Keratinocyte (primary cell): ENCODE measurements at regions not wholly inside any gene's neighbourhood (a gene's known extent, or its start where the extent isn't known, plus 50 kb on each side); places are given as distances from the start of the nearest gene placed in this dataset.

Experiments used
- DNase-seq: peaks from one replicate; pipeline ENCODE4 v3.0.0-alpha.2; 2011; ENCODE audit warnings: low read depth, missing footprints, low spot score
- FAIRE-seq: peaks from 2 replicates; lab custom pipeline; 2011; peaks lifted over from hg19 to GRCh38; lab: Jason Lieb, UNC
- H2AFZ ChIP-seq: 2 replicates; pipeline ENCODE4 v1.6.0; 2012; ENCODE audit warnings: low read length, control low read depth, inconsistent platforms; ENCODE audit not compliant: control insufficient read depth
- H3K27ac ChIP-seq: 2 replicates; pipeline ENCODE4 v1.5.1; 2011; ENCODE audit warnings: low read length; ENCODE audit not compliant: control insufficient read depth, insufficient read depth
- H3K27me3 ChIP-seq: 3 replicates; pipeline ENCODE4 v1.6.0; 2011; ENCODE audit warnings: low read length; ENCODE audit not compliant: control insufficient read depth, insufficient read depth; ENCODE audit errors: extremely low read depth
- H3K36me3 ChIP-seq, 2 experiments: 2 replicates in 1 of 2; 3 replicates in 1 of 2; pipeline ENCODE4 v1.5.1; 2011; ENCODE audit warnings: low read length in 2 of 2, mild to moderate bottlenecking in 1 of 2; ENCODE audit not compliant: control insufficient read depth in 2 of 2, insufficient read depth in 2 of 2; ENCODE audit errors: extremely low read depth in 1 of 2
- H3K4me1 ChIP-seq: 3 replicates; pipeline ENCODE4 v1.5.1; 2011; ENCODE audit warnings: low read length; ENCODE audit not compliant: control insufficient read depth, insufficient read depth; ENCODE audit errors: extremely low read depth
- H3K4me2 ChIP-seq: 3 replicates; pipeline ENCODE4 v1.6.0; 2011; ENCODE audit warnings: low read depth, low read length; ENCODE audit not compliant: control insufficient read depth, insufficient read depth; ENCODE audit errors: extremely low read depth
- H3K4me3 ChIP-seq, 3 experiments: fragments of 200-600 bp in 1 of 3; sonication (generic) in 1 of 3; 2 replicates in 2 of 3; 3 replicates in 1 of 3; pipeline ENCODE4 v1.5.1; 2011 to 2016; ENCODE audit warnings: low read length in 3 of 3, mild to moderate bottlenecking in 3 of 3, control low read depth in 2 of 3, inconsistent platforms in 1 of 3, low read depth in 1 of 3, mixed read lengths in 1 of 3, mixed run types in 1 of 3, moderate library complexity in 1 of 3; ENCODE audit not compliant: control insufficient read depth in 2 of 3, insufficient read depth in 2 of 3; ENCODE audit errors: extremely low read depth in 1 of 3
- H3K79me2 ChIP-seq: 2 replicates; pipeline ENCODE4 v1.6.0; 2012; ENCODE audit warnings: low read length; ENCODE audit not compliant: control insufficient read depth, insufficient read depth
- H3K9ac ChIP-seq: 3 replicates; pipeline ENCODE4 v1.6.0; 2011; ENCODE audit warnings: low read length; ENCODE audit not compliant: control insufficient read depth, insufficient read depth; ENCODE audit errors: extremely low read depth
- H3K9me1 ChIP-seq: 3 replicates; pipeline ENCODE4 v1.6.0; 2011; ENCODE audit warnings: low read length; ENCODE audit not compliant: control insufficient read depth, insufficient read depth; ENCODE audit errors: extremely low read depth
- H3K9me3 ChIP-seq: 2 replicates; pipeline ENCODE4 v1.5.1; 2012; ENCODE audit warnings: low read depth, low read length; ENCODE audit not compliant: control insufficient read depth
- H4K20me1 ChIP-seq: 3 replicates; pipeline ENCODE4 v1.6.0; 2011; ENCODE audit warnings: low read length; ENCODE audit not compliant: control insufficient read depth, insufficient read depth; ENCODE audit errors: extremely low read depth
- CTCF ChIP-seq, 3 experiments: IDR thresholded peaks in 1 of 3; conservative IDR thresholded peaks in 1 of 3; optimal IDR thresholded peaks in 1 of 3; 2 replicates in 2 of 3; 3 replicates in 1 of 3; pipeline versions ENCODE3 to v1.5.1; 2011; ENCODE audit warnings: low read length in 3 of 3, mild to moderate bottlenecking in 3 of 3, moderate library complexity in 2 of 3, control low read depth in 1 of 3, inconsistent platforms in 1 of 3; ENCODE audit not compliant: insufficient read depth in 2 of 3; ENCODE audit errors: extremely low read depth in 1 of 3
- EZH2 ChIP-seq: IDR thresholded peaks from one replicate; pipeline ENCODE4 v1.6.1; 2012; ENCODE audit warnings: inconsistent platforms, mild to moderate bottlenecking, low read length, moderate library complexity
- dilution Hi-C: fragments of 300-500 bp; cut with MboI; formaldehyde crosslinking; loops from one replicate; pipeline ENCODE4 v1.7.0; 2020; ENCODE audit warnings: low sequenced_read_pairs; ENCODE audit not compliant: extremely low pct_ligation_motif_present

- no peaks in the 10 kb centered on the region for H3K4me1 ChIP-seq
- no peak overlapping the region for H3K4me2 ChIP-seq
- FAIRE-seq (no peak), DNase-seq (no peak)
- H3K9ac ChIP-seq: no peak overlapping the region
- no peaks in the 10 kb centered on the region for H3K79me2 ChIP-seq
- TF ChIP-seq EZH2 (no peak), CTCF (optimal IDR thresholded peaks at IDR 0.05 in 1 of 3, IDR thresholded peaks at IDR 0.05 in 1 of 3, conservative IDR thresholded peaks at IDR 0.05 in 1 of 3; ENCODE audit: extremely low read depth in 1 of 3, insufficient read depth in 2 of 3, low read length in 3 of 3) (no peak)
- dilution Hi-C loops: no loop called here
- H3K36me3 ChIP-seq: no peaks in the 10 kb centered on the region
- no peak overlapping the region for H3K27ac ChIP-seq
- no peaks in the 10 kb centered on the region for H3K9me3 ChIP-seq
- no peak overlapping the region for H3K4me3 ChIP-seq
- no peak overlapping the region for H2AFZ ChIP-seq
- no peaks in the 10 kb centered on the region for H3K9me1 ChIP-seq
- H4K20me1 ChIP-seq: no peaks in the 10 kb centered on the region
- no peaks in the 10 kb centered on the region for H3K27me3 ChIP-seq
Measured at GRCh38 chrX:22338740-22339139, 66.0 kb downstream of the CBLL2 start.

- no peaks in the 10 kb centered on the region for H3K79me2 ChIP-seq
- no peak for TF ChIP-seq CTCF (optimal IDR thresholded peaks at IDR 0.05 in 1 of 3, IDR thresholded peaks at IDR 0.05 in 1 of 3, conservative IDR thresholded peaks at IDR 0.05 in 1 of 3; ENCODE audit: extremely low read depth in 1 of 3, insufficient read depth in 2 of 3, low read length in 3 of 3)
- no peak overlapping the region for H3K4me3 ChIP-seq
- H3K36me3 ChIP-seq: no peaks in the 10 kb centered on the region
- H3K4me1 ChIP-seq: no peaks in the 10 kb centered on the region
- dilution Hi-C loops: no loop called here
- no peak overlapping the region for H3K4me2 ChIP-seq
- H3K9ac ChIP-seq: no peak overlapping the region
- no peaks in the 10 kb centered on the region for H4K20me1 ChIP-seq
- no peaks in the 10 kb centered on the region for H3K9me3 ChIP-seq
- FAIRE-seq (no peak), DNase-seq (no peak)
- H2AFZ ChIP-seq: no peak overlapping the region
- no peaks in the 10 kb centered on the region for H3K27me3 ChIP-seq
- no peak overlapping the region for H3K27ac ChIP-seq
- H3K9me1 ChIP-seq: no peaks in the 10 kb centered on the region
Measured at GRCh38 chrX:22339459-22339858, 66.7 kb downstream of the CBLL2 start.
